ENCODE measurements at regions not wholly inside any gene's neighbourhood (a gene's known extent, or its start where the extent isn't known, plus 50 kb on each side); places are given as distances from the start of the nearest gene placed in this dataset.
"Not testable (repeated sequence)": the region's sequence is repeated elsewhere in the genome, so short reads cannot be mapped to it uniquely, and the experiment has no call there.

DNA sequence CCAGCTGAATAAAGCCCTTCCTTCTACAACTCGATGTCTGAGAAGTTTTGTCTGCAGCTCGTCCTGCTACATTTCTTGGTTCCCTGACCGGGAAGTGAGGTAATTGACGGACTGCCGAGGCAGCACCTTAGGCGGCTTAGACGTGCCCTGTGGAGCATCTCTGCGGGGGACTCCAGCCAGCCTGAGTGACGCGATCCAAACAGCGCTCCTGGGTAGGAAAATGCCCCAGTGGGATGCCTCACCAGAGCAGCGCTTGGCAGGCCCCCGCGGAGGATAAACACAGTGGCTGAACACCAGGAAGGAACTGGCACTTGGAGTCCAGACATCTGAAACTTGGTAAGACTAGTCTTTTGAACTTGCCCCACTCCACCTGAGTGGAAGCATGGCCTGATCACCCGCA is 737.3 kb downstream of the COL12A1 start:
- DNase-seq, result not testable (repeated sequence)

DNA sequence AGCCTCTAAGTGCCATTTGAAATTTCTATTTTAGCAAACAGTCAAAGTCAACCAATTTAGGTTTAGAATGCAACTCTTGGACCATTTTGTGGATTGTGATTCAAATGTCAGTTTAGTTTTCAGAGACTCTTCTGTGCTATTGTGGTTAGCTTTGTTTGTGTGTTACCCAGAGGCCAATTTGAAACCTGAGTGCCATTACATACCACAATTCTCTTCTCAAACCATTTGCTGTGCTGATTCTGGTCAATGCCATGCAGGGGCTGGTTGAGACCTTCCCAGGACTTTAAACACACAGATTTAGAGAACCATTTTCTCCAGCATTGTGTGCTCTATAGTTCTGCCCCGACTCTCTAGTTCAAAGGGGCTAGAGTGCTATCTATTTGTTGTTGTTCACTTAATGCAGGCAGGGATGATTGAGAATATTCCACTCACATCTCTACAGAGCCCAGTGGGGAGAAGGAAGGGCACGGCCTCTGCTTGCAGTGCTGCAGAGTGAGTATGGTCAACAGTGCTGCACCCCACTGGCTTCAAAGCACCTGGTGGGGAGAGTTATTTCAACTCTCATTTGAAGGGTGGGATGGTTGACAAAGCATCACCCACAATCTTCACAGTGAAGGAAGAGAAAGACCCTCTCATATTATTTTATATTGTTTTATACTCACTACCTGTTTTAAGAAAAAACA is 738.2 kb downstream of the COL12A1 start:
- DNase-seq, result no peak

DNA sequence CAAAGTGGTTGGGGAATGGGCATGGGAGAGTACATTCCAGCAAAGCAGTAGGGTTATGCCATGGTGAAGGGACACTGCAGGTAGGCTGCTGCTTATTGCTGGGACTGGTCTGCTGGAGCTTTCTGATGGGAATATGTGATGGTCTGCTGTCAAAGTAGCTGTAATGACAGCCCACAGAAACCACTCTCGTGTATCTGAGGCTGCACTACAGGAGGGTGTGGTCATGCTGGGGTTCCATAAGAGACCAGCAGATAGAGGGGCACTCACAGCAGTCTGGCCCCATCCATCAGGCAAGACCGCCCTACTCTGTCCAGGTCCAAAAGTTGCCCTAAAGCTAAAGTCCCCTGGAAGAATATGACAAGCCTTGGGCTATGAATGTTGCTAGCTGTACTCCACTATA is 739.3 kb downstream of the COL12A1 start:
- DNase-seq, result no peak

DNA sequence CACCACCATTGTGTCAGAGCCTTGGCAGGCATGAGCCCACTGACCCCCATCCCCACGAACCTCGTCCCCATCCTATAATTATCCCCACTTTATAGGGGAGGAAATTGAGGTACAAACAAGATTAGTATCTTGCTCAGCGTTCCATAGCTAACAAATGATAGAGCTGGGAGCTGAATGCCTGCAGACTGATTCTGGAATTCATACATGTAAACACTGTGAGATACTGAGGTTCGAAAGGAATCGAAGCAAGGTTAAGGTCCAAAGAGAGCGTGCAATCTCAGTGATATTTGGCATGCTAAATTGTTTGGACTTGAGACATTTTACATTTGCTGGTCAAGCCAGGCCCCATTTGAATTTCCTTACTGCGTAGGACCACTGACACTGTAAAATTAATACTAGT is 746.6 kb downstream of the COL12A1 start:
- DNase-seq, result no peak

DNA sequence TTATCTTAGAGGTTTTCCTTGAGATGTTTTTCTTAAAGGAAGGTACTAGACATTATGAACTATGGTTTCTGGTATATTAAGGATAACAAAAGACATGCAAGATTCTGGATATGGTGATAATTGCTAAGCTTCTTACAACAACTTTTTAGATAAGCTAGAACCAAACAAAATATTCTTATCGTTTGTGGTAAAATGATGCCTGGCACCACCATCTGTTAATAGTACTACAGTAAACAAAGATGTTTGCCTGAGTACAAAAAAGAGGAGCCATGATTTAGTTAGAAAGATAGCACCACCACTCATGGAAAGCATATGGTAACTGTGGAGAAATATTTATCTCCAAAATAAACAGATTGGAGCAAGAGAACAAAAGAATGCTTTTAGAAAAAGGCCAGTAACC is 747.3 kb downstream of the COL12A1 start:
- DNase-seq, result no peak

DNA sequence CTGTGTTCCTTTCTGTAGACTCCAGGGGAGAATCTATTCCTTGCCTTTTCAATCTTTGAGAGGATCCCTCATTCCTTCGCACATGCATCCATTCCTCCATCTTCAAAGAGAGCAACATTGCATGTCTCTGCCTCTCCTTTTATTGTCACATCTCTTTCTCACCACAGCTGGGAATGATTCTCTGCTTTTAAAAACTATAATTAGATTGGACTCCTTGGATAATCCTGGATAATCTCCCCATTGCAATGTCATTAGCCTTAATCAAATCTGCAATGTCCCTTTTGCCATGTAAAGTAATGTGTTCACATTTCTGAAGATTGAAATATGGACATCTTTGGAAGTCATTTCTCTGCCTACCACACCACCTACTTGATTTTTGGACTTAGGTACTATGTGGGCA is 750.1 kb downstream of the COL12A1 start:
- DNase-seq, result peak in 1 of 2 experiments; percentile 29

DNA sequence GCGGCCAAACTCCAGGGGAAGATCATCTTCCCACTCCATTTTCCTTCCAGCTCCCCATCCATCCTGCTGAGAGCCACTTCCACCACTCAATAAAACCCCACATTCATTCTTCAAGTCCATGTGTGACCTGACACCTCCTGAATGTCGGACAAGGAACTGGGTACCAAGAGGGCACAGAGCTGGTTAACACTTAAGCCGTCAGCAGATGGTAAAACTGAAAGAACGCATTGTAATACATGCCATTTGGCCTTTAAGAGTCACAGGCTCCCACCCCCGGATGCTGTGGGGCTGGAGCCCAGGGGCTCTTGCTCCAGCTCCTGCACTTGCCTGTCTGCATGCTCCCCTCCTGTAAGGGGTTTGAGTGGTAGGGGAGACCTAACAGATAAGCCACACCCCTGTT is 753.9 kb downstream of the COL12A1 start:
- peak in 1 of 2 experiments; percentile 32 for DNase-seq

DNA sequence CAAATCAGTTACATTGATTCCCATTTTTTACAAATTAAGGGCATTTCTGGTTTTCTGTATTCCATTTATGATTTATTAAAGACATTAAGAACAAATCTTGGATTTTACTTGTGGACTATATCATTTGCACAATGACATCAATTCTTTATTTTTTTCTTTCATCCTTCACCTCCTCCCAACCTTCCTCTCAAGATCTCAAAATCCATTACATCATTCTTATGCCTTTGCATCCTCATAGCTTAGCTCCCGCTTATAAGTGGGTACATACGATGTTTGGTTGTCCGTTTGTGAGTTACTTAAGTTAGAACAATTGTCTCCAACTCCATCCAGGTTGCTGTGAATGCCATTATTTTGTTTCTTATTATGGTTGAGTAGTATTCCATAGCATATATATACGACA is 752.8 kb downstream of the CD109 start:
- DNase-seq, result no peak

DNA sequence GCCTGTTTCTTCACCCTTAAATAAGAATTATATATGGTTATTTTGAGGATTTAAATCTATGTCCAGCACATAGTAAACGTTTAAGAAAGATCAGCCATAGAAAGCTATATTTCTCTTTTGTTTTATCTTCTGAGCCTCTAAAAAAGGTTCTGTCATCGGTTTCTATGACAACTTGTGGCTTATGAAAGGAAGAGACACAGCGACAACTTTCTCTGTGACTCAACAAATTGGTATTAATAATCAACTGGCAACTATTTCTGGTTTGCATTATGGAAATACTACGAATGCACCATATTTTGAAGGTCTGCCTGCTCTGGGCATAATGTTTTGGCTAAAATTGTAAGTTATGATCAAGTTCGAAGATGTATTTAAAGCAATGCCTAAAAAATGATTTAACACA is 751.0 kb downstream of the CD109 start:
- DNase-seq, result no peak

DNA sequence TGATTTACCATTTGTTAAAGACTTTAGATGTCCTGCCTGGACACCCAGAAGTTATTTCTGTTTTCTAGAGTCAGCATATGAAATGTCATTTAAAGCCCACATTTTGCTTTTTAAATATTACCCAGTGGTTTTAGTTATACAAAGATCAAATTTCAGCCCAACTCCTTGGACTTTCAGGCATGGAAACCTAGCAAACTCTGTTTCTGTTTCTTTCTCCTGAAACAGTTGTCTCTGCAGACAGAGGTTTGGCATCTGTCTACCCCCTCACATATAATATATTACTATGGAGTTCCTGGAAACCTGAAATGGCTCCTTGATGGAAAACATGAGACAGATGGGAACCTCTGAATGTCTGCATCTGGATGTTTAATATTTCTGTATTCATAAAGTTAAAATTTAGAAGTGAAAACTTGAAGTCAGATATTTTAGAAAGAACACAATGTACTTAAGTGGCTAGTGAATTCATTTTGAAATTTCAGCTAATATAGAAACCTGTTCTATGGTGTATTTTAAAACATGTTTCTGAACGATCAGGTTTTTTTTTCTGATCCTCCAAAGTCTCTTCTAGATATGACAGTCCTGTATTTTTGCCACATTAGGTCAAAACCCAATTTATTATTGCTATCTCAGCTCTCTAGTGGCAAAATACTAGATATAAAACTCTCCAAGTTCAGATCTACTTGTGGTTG is 743.3 kb downstream of the CD109 start:
- DNase-seq, result no peak

DNA sequence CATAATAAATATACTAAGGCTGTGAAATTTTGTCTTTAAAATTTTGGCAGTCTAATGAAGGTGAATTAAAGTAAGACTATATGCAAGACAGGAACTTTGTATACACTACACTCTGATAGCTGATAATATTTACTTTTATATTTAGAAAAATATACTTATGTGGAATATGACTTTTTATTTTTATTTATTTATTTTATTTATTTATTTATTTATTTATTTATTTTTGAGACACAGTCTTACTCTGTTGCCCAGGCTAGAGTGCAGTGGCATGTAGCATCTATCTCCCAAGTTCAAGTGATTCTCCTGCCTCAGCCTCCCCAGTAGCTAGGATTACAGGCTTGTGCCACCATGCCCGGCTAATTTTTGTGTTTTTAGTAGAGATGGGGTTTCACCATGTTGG is 742.4 kb downstream of the CD109 start:
- DNase-seq, result not testable (repeated sequence)

DNA sequence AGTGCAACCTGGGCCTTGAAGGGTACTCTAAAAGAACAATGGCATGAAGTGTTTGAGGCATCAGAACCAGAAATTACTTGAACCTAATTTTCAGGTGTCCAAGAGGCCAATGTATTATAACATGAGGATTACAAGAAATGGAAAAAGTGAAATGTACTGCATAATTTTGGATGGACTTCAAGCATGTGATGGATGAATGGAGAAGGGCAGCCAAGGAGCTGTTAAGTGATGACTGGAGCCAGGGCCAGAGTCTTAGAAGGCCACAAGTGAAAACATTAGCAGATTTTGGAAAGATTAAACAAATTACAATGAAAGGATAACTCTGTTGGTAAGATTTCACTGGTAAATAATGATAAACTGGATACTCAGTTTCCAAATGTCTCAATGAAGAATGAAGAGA is 738.2 kb downstream of the CD109 start:
- DNase-seq, result no peak

DNA sequence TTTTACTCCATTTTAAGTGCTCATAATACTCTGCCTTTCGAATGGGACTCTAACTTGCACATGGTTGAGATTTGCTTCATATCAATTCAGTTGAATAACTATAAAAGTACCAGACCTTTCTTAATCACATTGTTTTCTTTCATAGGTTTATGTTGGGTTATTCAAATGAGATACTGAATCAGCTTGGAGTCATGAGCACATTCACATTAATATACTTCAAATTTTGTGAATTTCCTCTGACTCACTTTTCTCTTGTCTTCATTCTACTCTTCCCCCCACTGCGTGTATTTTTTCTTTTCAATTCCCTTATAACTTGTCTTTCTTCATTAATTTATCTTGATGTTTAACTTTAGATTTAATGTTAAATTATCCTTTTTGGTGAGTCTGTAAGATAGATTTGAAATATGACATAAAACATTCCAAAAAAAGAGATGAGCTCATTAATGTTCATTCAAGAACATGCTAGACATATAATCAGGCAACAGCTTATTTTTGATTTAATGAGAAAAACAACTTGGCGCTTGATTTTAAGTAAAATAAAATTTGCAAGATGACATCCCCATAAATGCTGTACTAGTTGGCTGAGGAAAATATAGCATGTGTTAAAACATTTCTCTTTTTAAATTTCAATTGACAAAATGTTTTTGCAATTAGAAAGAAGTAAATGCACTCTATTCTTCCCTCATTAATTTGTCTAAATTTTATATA is 736.0 kb downstream of the CD109 start:
- DNase-seq, result no peak

DNA sequence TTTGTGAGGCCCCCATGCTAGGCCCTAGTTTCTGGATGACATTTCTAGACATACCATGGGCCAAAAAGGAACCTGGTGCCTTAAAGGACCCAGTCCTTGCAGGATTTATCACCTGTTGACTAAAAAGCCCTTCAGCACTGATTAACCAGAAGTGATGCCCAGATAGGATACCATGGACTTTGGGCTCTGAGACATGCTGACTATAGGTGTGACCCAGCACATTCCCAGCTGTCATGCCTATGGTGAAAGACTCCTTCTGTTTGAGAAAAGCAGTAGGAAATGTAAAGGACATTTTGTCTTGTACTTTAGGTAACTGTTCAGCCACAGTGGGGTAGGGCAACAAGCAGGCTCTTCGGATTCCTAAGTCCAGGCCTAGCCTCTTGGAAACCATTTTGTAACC is 724.2 kb downstream of the CD109 start:
- DNase-seq, result no peak

DNA sequence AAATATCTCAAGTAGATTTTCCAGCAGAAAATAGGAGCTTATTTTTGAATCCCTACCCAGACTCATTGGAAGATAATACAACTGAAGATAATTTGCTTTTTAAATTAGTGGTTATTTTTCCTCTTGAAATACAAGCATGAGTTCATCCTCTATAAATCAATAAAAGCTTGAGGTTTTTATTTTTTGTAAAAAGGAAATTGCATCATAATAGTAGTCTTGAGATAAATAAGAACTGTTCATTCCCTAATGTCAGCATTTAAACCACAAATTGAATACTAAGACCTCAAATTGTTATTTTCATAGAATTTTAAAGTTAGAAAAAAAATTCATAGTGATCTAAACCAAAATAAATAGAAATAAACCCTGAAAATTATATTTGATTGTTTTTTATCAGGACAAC is 719.1 kb downstream of the CD109 start:
- DNase-seq, result no peak

DNA sequence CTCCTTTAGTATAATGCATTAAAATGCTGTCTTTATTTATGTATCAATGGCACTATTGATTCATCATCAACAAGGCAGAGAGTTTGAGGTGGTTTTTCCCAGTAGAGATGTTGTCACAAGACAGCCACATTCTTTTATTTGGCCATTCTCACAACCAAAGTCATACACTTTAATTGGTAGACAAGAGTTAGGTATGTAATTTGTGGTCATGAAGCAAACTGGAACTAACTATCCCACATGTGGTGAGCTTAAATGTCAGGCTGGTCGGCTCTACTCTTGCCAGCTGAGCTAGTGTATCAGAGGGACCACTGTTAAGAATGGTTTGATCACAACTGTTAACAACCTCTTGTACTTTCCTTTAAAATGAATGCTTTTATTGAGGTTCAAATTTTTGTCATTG is 714.6 kb downstream of the CD109 start:
- no peak for DNase-seq

DNA sequence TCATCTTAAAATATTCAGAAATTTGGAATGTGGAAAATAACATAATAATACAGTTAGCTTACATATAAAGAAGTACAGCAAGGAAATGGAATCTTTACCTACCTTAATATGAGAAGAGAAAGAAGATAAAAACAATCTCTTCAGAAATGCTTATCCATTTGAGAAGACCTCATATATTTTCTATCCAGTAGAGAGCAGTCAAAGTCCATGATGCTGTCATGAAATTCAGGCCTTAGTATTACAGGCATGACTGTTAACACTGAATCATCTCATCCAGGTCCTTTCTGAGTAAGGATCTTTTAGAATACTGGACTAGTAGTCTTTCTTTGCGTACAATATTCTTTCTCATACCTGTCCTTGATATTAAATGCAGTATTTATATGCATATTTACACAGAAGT is 713.4 kb downstream of the CD109 start:
- peak in 1 of 2 experiments; percentile 25 for DNase-seq

DNA sequence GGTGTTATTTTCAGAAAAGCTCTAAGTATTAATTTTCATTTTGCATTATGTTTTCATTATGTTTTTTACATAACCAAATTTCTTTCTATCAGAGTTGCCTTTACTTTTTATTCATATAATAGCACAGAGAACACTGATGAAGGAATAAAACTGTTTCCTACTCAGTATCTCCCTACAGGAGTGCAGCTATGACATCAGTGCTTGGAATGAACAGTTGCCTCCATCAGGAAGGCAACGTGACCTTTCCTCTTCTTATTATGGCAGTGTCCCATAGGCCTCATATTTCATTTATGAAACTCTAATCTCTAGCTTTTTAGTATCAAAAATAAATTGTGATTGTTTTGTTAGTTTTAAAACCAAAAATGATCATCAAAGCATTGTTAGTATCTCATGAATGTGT is 712.8 kb downstream of the CD109 start:
- DNase-seq, result no peak

DNA sequence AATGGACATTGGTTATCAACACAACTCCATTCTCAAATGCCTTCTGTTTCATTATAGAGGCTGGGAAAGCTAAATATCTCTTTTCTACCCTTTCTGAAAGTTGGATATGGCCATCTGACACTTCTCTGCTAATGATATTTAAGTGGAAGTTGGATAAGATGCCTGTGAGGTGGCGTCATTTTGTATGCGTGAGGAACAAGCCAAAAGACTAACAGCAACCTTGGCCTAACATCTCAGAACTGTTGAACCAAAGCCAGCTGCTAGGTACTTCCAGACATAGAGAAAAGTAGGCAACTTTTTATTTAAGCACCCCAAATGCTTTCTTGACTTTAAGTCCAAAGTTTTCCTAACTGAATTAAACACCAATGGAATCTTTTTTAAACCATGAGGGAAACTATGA is 708.4 kb downstream of the CD109 start:
- DNase-seq, result no peak

DNA sequence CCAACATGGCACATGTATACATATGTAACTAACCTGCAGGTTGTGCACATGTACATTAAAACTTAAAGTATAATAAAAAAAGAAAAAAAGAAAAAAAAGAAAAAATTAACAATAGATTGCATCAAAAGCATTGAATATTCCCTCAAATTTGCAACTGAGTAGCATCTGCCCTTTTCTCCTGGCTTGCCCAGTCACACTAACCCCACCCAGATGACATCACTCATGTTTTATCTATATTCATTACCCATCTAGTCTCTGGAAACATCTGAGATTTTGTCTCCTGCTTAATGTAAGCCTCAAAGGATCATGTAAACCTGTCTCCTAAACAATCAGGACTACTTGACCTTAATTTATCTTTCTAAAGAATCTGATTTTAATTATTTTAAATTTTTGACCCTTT is 706.8 kb downstream of the CD109 start:
- no peak for DNase-seq

DNA sequence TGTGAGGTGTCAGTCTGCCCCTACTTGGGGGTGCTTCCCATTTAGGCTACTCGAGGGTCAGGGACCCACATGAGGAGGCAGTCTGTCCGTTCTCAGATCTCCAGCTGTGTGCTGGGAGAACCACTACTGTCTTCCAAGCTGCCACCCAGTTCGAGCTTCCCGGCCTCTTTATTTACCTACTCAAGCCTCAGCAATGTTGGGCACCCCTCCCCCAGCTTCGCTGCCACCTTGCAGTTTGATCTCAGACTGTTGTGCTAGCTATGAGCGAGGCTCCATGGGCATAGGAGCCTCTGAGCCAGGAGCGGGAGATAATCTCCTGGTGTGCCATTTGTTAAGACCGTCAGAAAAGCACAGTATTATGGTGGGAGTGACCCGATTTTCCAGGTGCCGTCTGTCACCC is 682.4 kb downstream of the CD109 start:
- DNase-seq, result not testable (repeated sequence)

DNA sequence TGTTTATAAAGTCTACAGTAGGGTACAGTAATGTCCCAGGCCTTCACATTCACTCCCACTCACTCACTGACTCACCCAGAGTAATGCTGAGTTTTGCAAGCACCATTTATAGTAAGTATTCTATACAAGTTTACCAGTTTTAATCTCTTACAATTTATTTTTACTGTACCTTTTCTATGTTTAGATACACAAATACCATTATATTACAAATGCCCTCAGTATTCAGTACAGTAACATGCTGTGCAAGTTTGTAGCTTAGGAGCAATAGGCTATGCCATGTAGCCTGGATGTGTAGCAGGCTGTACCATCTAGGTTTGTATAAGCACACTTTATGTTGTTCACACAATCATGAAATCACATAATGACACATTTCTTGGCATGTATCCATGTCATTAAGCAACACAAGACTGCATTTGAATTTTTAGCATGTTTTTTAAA is 673.6 kb downstream of the CD109 start:
- DNase-seq, result no peak

DNA sequence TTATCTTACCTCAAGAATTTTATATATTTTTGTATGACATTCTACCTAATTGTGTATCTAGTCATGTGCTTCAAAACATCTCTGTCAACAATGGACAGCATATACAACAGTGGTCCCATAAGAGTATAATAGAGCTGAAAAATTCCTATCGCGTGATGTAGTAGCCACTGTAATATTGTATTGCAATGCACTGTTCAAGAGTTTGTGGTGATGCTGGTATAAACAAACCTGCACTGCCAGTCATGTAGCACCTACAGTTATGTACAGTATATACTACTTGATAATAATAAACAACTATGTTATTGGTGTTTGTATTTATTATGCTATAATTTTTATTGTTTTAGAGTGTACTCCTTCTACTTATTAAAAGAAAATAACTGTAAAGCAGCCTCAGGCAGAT is 672.7 kb downstream of the CD109 start:
- DNase-seq, result no peak

DNA sequence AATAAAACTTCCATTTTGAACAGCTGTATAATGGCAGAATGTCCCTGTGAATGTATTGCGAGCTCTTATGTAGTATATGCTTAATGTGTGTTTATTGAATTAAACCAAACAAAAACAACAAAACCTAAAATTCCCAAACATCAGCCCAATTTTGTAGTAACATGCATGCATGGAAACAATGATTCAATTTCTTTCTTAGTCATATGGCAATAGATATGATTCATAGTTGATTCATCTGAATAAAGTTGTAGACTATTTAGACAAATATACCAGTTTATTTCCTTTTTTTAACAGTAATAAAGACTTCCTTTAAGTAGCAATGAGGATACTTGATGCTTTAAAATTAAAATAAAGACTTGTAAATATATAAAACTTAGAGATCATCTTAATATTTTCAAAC is 670.6 kb downstream of the CD109 start:
- DNase-seq, result no peak
